ENCODE measurements at regions not wholly inside any gene's neighbourhood (a gene's known extent, or its start where the extent isn't known, plus 50 kb on each side); places are given as distances from the start of the nearest gene placed in this dataset.

DNA sequence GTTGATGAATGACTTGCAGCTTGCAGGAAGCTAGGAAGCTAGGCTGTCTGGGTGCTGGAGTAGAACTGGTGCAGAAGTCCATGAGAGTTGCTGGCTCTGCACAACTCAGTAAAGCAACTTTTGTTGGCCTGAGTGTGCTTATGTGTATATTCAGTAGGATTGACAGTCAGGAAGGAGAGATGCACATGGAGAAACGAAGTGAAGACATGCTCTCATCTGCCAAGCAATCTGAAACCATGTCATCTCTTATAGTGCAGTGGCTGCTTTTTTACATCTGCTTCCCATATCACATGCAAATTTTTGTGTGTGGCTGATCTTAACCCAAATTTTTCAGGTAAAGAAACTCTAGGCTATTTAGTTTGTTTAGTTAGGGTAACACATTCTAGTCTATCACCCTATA, 252.4 kb upstream of the HS3ST5 start:
- in situ Hi-C loops (cut with HindIII; ENCODE audit: extremely low pct_ligation_motif_present, low pct_unique_long_range_greater_than_20kb) (no loop called here), intact Hi-C loops (cut with micrococcal nuclease; ENCODE audit: unreplicated experiment) (no loop called here)
- ChIA-PET CTCF (ENCODE audit: low intra/inter-chr PET ratio, low total read pairs) (no interaction called here), POLR2A (no interaction called here)
- DNase-seq (ENCODE audit: low spot score) (no peak), ATAC-seq (no peak), FAIRE-seq (no peak)
- Histone ChIP-seq H3K9ac (ENCODE audit: insufficient read depth, low read depth, low read length) (no peak overlapping the region), H4K20me1 (ENCODE audit: insufficient read depth, low read length) (no peaks in the 10 kb centered on the region), H3K36me3 (replicated peaks in 1 of 2; ENCODE audit: control insufficient read depth in 1 of 2, insufficient read depth in 2 of 2, low read length in 2 of 2) (no peaks in the 10 kb centered on the region), H3K27ac (ENCODE audit: extremely low read length, insufficient read depth, low read length) (no peak overlapping the region), H3K79me2 (ENCODE audit: insufficient read depth, low read length) (no peaks in the 10 kb centered on the region), H3K4me1 (ENCODE audit: insufficient read depth, low read length) (no peaks in the 10 kb centered on the region), H3K4me3 (replicated peaks in 1 of 3; ENCODE audit: insufficient read depth in 1 of 3, low read depth in 2 of 3, low read length in 3 of 3) (no peak overlapping the region), H3K9me3 (ENCODE audit: low read length) (no peaks in the 10 kb centered on the region), H2AFZ (ENCODE audit: low read length) (no peak overlapping the region), H3K4me2 (ENCODE audit: low read depth, low read length) (no peak overlapping the region), H3K27me3 (ENCODE audit: control insufficient read depth in 1 of 2, insufficient read depth in 2 of 2, low read length in 2 of 2) (no peaks in the 10 kb centered on the region)
- WGBS (ENCODE audit: low lambda C conversion rate), result 0% methylated on average over 1 of the region's 1 CpG
- TF ChIP-seq CREBL2 (CRISPR knock-in tag; IDR thresholded peaks at IDR 0.05; ENCODE audit: borderline replicate concordance) (no peak), HES4 (CRISPR knock-in tag; IDR thresholded peaks at IDR 0.05; ENCODE audit: borderline replicate concordance) (no peak), ZBTB40 (IDR thresholded peaks at IDR 0.05) (no peak), ZBTB40 (CRISPR knock-in tag; IDR thresholded peaks at IDR 0.05) (no peak), ZGPAT (CRISPR knock-in tag; IDR thresholded peaks at IDR 0.05) (no peak), ATM (IDR thresholded peaks at IDR 0.05; ENCODE audit: borderline replicate concordance) (no peak), GATAD2A (CRISPR knock-in tag; IDR thresholded peaks at IDR 0.05) (no peak), ESRRA (CRISPR knock-in tag; IDR thresholded peaks at IDR 0.05; ENCODE audit: low read depth) (no peak), IKZF4 (CRISPR knock-in tag; IDR thresholded peaks at IDR 0.05; ENCODE audit: borderline replicate concordance, low read depth, not compliant biosample characterization) (no peak), PTBP1 (IDR thresholded peaks at IDR 0.05; ENCODE audit: low read depth, low read length, poor library complexity, severe bottlenecking) (no peak), SMARCC2 (IDR thresholded peaks at IDR 0.05) (no peak), NCOA1 (CRISPR knock-in tag; IDR thresholded peaks at IDR 0.05) (no peak)
- BruUV-seq (replicated peaks), result no TSS peak

Data from HepG2 (cell line).